ENCODE measurements at regions not wholly inside any gene's neighbourhood (a gene's known extent, or its start where the extent isn't known, plus 50 kb on each side); places are given as distances from the start of the nearest gene placed in this dataset.
A peak's percentile ranks its signal among the peaks of the same experiment; 100 is the strongest.

DNA sequence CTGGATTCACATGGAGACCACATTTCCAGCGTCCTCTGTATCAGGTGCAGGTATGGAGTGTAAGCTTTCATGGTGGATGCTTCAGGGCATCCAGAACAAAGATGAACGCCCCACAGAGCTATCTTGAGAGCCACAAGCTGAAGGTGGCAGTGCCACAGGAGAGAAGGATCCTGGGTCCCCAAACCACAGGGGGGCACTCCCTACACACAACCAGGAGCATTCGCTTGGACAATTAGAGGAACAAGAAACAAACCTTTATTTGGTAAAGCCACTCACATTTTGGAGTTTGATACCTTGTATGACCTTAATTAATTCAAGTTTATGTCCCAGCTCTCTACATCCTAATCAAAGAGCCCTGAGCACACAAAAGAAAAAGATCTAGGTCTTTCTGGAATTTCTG lies 406.3 kb downstream of the PREX1 start:
- no peak overlapping the region for H2AFZ ChIP-seq (ENCODE audit: low read length)
- FAIRE-seq, result no peak
- no peaks in the 10 kb centered on the region for H3K4me1 ChIP-seq (ENCODE audit: insufficient read depth, low read length)
- 9% methylated on average over 3 of the region's 3 CpGs for WGBS (ENCODE audit: low lambda C conversion rate)
- no peaks in the 10 kb centered on the region for H3K9me3 ChIP-seq (ENCODE audit: low read length)
- H3K79me2 ChIP-seq (ENCODE audit: insufficient read depth, low read length), result no peaks in the 10 kb centered on the region
- no peak overlapping the region for H3K4me2 ChIP-seq (ENCODE audit: low read depth, low read length)
- no peak for DNase-seq (ENCODE audit: low spot score)
- H3K27me3 ChIP-seq (ENCODE audit: control insufficient read depth in 1 of 2, insufficient read depth in 2 of 2, low read length in 2 of 2), result peaks cover 0 to 47% of the 10 kb centered on the region in 2 experiments; a peak in 3 of 5 replicates
- in situ Hi-C loops (cut with HindIII; ENCODE audit: extremely low pct_ligation_motif_present, low pct_unique_long_range_greater_than_20kb) (loop anchor here (25.0 kb wide), 1 partner anchor 191 kb away; no protein-coding TSS in a partner anchor), intact Hi-C loops (cut with micrococcal nuclease; ENCODE audit: unreplicated experiment) (loop anchor here (1.0 kb wide), 1 partner anchor 200 kb away; no protein-coding TSS in a partner anchor)
- TF ChIP-seq ZNF746 (CRISPR knock-in tag; IDR thresholded peaks at IDR 0.05), result no peak
- peak; percentile 41; the same call in 1 of the 2 replicates for TF ChIP-seq SMC3 (IDR thresholded peaks at IDR 0.05; ENCODE audit: low read length)
- TF ChIP-seq STAG1 (CRISPR knock-in tag; IDR thresholded peaks at IDR 0.05), result peak; percentile 72
- TF ChIP-seq, protein P1, sequence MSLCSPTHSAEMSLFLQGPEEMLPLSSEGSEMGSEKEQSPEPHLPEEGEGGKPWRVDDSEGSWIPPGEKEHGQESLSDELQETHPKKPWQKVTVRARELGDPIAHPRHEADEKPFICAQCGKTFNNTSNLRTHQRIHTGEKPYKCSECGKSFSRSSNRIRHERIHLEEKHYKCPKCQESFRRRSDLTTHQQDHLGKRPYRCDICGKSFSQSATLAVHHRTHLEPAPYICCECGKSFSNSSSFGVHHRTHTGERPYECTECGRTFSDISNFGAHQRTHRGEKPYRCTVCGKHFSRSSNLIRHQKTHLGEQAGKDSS (CRISPR knock-in tag; IDR thresholded peaks at IDR 0.05; ENCODE audit: borderline replicate concordance, low read depth), result no peak
- TF ChIP-seq, protein P2, sequence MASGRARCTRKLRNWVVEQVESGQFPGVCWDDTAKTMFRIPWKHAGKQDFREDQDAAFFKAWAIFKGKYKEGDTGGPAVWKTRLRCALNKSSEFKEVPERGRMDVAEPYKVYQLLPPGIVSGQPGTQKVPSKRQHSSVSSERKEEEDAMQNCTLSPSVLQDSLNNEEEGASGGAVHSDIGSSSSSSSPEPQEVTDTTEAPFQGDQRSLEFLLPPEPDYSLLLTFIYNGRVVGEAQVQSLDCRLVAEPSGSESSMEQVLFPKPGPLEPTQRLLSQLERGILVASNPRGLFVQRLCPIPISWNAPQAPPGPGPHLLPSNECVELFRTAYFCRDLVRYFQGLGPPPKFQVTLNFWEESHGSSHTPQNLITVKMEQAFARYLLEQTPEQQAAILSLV (CRISPR knock-in tag; IDR thresholded peaks at IDR 0.05; ENCODE audit: borderline replicate concordance), result no peak
- TF ChIP-seq, protein P3, sequence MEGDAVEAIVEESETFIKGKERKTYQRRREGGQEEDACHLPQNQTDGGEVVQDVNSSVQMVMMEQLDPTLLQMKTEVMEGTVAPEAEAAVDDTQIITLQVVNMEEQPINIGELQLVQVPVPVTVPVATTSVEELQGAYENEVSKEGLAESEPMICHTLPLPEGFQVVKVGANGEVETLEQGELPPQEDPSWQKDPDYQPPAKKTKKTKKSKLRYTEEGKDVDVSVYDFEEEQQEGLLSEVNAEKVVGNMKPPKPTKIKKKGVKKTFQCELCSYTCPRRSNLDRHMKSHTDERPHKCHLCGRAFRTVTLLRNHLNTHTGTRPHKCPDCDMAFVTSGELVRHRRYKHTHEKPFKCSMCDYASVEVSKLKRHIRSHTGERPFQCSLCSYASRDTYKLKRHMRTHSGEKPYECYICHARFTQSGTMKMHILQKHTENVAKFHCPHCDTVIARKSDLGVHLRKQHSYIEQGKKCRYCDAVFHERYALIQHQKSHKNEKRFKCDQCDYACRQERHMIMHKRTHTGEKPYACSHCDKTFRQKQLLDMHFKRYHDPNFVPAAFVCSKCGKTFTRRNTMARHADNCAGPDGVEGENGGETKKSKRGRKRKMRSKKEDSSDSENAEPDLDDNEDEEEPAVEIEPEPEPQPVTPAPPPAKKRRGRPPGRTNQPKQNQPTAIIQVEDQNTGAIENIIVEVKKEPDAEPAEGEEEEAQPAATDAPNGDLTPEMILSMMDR (CRISPR knock-in tag; IDR thresholded peaks at IDR 0.05), result peak; percentile 41
- TF ChIP-seq ZNF570 (CRISPR knock-in tag; IDR thresholded peaks at IDR 0.05; ENCODE audit: borderline replicate concordance), result no peak
- H4K20me1 ChIP-seq (ENCODE audit: insufficient read depth, low read length), result no peaks in the 10 kb centered on the region
- no peaks in the 10 kb centered on the region for H3K36me3 ChIP-seq (replicated peaks in 1 of 2; ENCODE audit: control insufficient read depth in 1 of 2, insufficient read depth in 2 of 2, low read length in 2 of 2)
- no peak for ATAC-seq
- no peak overlapping the region for H3K4me3 ChIP-seq (replicated peaks in 1 of 3; ENCODE audit: insufficient read depth in 1 of 3, low read depth in 2 of 3, low read length in 3 of 3)
- no peak overlapping the region for H3K9ac ChIP-seq (ENCODE audit: insufficient read depth, low read depth, low read length)
- ChIA-PET CTCF (ENCODE audit: low intra/inter-chr PET ratio, low total read pairs) (interaction anchor here (1.7 kb wide), 1 partner anchor 200 kb away, joined by 5 read pairs; no protein-coding TSS in a partner anchor), POLR2A (no interaction called here)
- no TSS peak for BruUV-seq (replicated peaks)
- H3K27ac ChIP-seq (ENCODE audit: extremely low read length, insufficient read depth, low read length), result no peak overlapping the region
